ENCODE measurements at regions not wholly inside any gene's neighbourhood (a gene's known extent, or its start where the extent isn't known, plus 50 kb on each side); places are given as distances from the start of the nearest gene placed in this dataset.
A peak's percentile ranks its signal among the peaks of the same experiment; 100 is the strongest.

- Mint-ChIP-seq H3K27me3 (peaks cover 5% of the 10 kb centered on the region), H3K4me3 (no peak overlapping the region), H3K9me3 (peaks cover 0 to 8% (median 0%) of the 10 kb centered on the region in 3 donors), H3K4me1 (no peaks in the 10 kb centered on the region), H3K36me3 (peaks cover 4% of the 10 kb centered on the region), H3K27ac (no peak overlapping the region)
These were observed 190.4 kb downstream of the NUAK1 start for GRCh38 chr12:105948331-105948730.

GRCh38 chr12:105949391-105949790 is 189.4 kb downstream of the NUAK1 start:
- peaks cover 1% of the 10 kb centered on the region for H3K27me3 Mint-ChIP-seq
- peaks cover 0 to 4% (median 0%) of the 10 kb centered on the region in 3 donors for H3K9me3 Mint-ChIP-seq
- H3K4me3 Mint-ChIP-seq = peak overlapping the region in 1 of 4 donors; percentile 82
- H3K4me1 Mint-ChIP-seq = no peaks in the 10 kb centered on the region
- H3K27ac Mint-ChIP-seq = no peak overlapping the region
- H3K36me3 Mint-ChIP-seq = peaks cover 4% of the 10 kb centered on the region

GRCh38 chr12:105951732-105952131 is 187.0 kb downstream of the NUAK1 start:
- Mint-ChIP-seq H3K4me1 (no peaks in the 10 kb centered on the region), H3K27me3 (peaks cover 4% of the 10 kb centered on the region), H3K4me3 (no peak overlapping the region), H3K9me3 (peaks cover 0 to 4% (median 0%) of the 10 kb centered on the region in 3 donors), H3K36me3 (peaks cover 4% of the 10 kb centered on the region), H3K27ac (no peak overlapping the region)

DNA sequence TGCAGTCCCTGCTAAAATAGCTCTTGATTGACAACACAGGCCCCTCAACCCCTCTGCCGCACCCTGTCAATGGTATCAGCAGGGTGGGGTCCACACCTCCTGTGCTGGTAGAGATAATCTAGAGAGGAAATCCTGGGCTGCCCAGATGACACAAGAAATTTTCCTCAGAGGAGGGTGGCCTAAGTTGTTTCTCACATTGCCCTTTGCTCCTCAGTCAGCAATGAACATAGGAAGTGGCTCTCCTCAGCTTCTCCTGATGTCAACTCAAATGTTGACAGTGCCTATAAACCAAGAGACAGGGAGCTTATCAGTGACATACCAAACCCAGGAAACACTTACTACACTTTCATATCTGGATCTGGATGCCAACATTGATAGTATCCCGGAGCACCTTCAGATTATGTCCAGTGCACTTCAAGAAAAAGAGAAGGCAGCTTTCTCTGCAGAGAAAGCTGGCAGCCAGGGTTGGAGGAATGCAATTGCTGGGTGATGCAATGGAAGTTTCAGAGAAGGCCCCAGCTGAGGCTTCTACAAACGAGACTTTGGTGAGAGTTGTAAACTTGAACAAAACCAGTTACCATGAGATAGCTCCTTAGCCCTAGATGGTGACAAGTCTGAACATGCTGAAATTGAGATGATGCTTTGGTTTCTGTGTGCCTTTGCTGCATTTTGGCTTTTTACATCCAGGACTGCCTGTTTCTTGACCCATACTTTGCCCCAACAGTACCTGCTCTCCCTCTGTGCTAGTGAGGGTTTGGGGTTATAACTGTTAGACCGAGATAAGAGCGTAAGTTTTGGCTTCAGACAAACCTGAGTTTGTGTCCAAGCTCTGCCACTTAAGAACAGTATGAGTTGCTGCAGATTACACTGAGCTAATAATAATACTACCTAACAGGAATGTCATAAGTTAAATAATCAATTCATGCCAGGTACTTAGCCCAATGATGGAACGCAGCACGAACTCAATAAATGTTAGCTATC is 183.5 kb downstream of the NUAK1 start:
- Mint-ChIP-seq H3K36me3 (no peaks in the 10 kb centered on the region), H3K27ac (no peak overlapping the region), H3K9me3 (no peaks in the 10 kb centered on the region), H3K4me3 (no peak overlapping the region), H3K4me1 (no peaks in the 10 kb centered on the region), H3K27me3 (peaks cover 6% of the 10 kb centered on the region)

DNA sequence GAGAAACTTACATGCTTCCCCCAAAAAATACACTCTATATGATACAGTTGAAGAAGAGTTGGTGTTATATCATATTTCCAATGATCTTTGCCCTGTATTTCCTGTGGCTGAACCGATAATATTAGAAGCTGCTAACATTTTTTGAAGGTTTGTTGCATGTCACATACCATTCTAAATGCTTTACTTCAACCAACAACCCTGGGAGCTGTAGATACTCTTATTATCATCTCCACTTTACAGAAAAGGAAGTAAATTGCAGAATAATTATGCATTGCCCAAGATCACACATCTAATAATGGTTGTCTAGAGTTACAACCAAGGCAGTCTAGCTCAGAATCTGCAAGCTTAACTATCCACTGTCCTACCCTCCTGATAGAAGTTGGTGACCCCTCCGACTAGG is 182.8 kb downstream of the NUAK1 start:
- no peak overlapping the region for H3K4me3 Mint-ChIP-seq
- H3K27me3 Mint-ChIP-seq = peaks cover 6% of the 10 kb centered on the region
- H3K4me1 Mint-ChIP-seq = no peaks in the 10 kb centered on the region
- no peak overlapping the region for H3K27ac Mint-ChIP-seq
- H3K36me3 Mint-ChIP-seq = no peaks in the 10 kb centered on the region
- no peaks in the 10 kb centered on the region for H3K9me3 Mint-ChIP-seq

DNA sequence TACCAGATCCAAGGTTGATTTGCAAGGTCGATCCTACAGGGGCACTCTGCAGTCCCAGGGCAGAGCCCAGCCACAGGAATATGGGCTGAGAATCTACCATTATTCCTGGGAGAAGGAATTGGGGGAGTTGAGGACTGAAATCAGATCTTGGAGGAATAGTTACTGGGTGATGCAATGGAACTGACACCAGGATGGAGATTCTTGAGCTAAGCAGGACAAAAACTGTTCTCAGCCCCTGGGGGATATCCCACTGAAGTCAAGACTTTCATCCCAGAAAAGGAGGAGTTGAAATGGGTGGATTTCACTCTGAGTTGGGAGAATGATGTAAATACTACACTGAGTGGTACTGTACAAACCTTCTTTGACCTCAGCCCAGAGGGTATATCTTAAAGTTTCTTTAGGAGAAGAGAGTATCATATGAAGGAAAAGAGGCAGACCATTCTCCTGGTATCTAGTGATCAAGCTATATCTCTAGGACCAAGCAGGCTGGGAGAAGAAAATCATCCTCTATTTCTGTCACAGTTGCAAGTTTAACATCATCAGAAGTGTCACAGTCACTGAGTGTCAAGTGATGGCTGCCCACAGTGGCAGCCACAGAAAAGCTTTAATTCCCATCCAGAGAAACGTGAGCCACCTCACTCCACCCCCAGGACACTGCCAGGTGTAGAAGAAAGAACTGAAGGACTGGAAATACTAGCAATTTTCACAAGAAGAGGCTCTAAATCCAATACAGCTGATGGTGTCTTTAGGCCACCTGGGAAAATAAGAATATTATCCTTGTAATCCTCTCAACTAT is 181.9 kb downstream of the NUAK1 start:
- H3K27ac Mint-ChIP-seq = no peak overlapping the region
- H3K27me3 Mint-ChIP-seq = peaks cover 5% of the 10 kb centered on the region
- no peaks in the 10 kb centered on the region for H3K36me3 Mint-ChIP-seq
- H3K4me1 Mint-ChIP-seq = no peaks in the 10 kb centered on the region
- H3K4me3 Mint-ChIP-seq = no peak overlapping the region
- H3K9me3 Mint-ChIP-seq = no peaks in the 10 kb centered on the region

DNA sequence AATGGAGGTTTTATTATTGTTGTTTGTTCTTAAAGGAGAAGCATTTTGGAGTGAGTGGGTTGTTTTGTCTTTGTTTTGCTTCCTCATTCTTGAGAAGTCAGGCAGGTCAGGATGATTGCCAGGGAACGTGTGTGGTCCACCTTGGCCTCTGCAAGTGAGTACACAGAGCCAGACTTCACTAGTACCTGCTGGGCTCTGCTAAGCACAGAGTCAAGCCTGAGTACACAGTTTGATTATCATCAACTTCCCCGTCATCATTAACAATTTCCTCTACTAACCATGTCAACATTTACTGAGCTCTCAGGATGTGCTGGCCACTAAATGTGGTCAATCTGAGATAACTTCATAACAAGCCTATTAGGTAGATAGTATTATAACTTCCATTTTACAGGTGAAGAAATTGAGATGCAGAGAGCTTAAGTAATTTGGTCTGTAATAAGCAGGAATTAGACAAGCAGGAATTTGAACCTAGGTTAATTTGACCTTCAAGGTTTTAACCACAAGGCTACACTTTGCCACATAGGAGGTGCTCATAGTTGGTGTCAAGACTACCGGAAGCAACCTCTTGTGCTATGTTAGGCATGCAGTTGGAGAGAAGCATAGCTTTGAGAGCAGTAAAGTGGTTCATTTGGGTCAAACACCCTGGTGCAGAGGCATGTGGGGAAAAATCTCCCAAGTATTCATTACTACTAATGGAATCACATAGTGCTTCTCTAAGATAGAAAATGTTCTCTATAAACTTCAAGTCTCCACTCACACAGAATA is 178.3 kb downstream of the NUAK1 start:
- Mint-ChIP-seq H3K9me3 (no peaks in the 10 kb centered on the region), H3K4me1 (no peaks in the 10 kb centered on the region), H3K36me3 (no peaks in the 10 kb centered on the region)

GRCh38 chr12:105961821-105962671 is 176.7 kb downstream of the NUAK1 start:
- H3K4me3 Mint-ChIP-seq = no peak overlapping the region
- H3K27me3 Mint-ChIP-seq = peaks cover 7% of the 10 kb centered on the region
- no peaks in the 10 kb centered on the region for H3K9me3 Mint-ChIP-seq
- no peaks in the 10 kb centered on the region for H3K4me1 Mint-ChIP-seq
- H3K27ac Mint-ChIP-seq = peak overlapping the region in 1 of 3 donors; percentile 9
- H3K36me3 Mint-ChIP-seq = no peaks in the 10 kb centered on the region

More for the DNA sequence above, 178.3 kb downstream of the NUAK1 start:
- Mint-ChIP-seq H3K4me3 (no peak overlapping the region), H3K27ac (no peak overlapping the region), H3K27me3 (peaks cover 6% of the 10 kb centered on the region)

GRCh38 chr12:105967038-105967776 is 171.5 kb downstream of the NUAK1 start:
- no peak overlapping the region for H3K4me3 Mint-ChIP-seq
- H3K9me3 Mint-ChIP-seq = peaks cover 0 to 1% (median 0%) of the 10 kb centered on the region in 3 donors
- peaks cover 7% of the 10 kb centered on the region for H3K27me3 Mint-ChIP-seq
- no peaks in the 10 kb centered on the region for H3K4me1 Mint-ChIP-seq
- no peaks in the 10 kb centered on the region for H3K36me3 Mint-ChIP-seq
- no peak overlapping the region for H3K27ac Mint-ChIP-seq

DNA sequence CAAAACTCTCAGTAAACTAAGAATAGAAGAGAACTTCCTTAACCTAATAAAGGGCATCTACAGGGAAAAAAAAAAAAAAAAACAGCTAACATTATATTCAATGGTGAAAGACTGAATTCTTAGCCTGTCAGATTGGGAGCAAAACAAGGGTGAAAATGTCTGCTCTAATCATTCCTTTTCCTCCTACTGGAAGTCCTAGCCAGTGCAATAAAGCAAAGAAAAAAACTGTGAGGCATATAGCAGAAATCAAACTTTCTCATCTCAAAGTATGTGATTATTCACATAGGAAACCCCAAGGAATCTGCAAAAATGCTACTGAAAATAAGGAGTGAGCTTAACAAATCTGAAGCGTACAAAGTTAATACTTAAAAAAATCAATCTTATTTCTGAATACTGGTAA is 170.7 kb downstream of the NUAK1 start:
- Mint-ChIP-seq H3K9me3 (peaks cover 0 to 1% (median 0%) of the 10 kb centered on the region in 3 donors), H3K4me3 (no peak overlapping the region), H3K36me3 (no peaks in the 10 kb centered on the region), H3K4me1 (no peaks in the 10 kb centered on the region), H3K27ac (no peak overlapping the region), H3K27me3 (peaks cover 7% of the 10 kb centered on the region)

GRCh38 chr12:105970885-105971284 is 167.9 kb downstream of the NUAK1 start:
- no peaks in the 10 kb centered on the region for H3K36me3 Mint-ChIP-seq
- no peak overlapping the region for H3K4me3 Mint-ChIP-seq
- peaks cover 0 to 3% (median 0%) of the 10 kb centered on the region in 3 donors for H3K4me1 Mint-ChIP-seq
- peaks cover 0 to 4% (median 0%) of the 10 kb centered on the region in 3 donors for H3K9me3 Mint-ChIP-seq
- no peak overlapping the region for H3K27ac Mint-ChIP-seq
- H3K27me3 Mint-ChIP-seq = peaks cover 7% of the 10 kb centered on the region

DNA sequence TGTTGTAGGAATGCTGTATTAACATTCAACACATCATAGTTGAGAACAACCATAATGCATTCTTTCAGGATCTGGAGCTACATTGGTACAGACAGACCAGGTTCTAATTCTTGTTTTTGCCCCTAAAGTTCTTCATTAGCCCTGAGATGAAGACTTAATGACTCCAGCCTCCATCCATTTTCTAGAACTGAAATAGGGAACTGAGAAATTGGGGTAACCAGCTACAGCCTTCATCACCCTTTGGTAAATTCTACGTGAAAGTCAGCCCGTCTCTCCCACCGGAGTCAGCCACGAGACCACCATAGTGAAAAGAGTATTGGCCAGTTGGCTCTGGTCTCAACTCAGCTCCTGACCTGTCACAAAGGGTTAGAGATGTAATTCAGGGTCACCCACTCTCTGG is 164.0 kb downstream of the NUAK1 start:
- peaks cover 3 to 4% (median 3%) of the 10 kb centered on the region in 3 donors for H3K9me3 Mint-ChIP-seq
- H3K36me3 Mint-ChIP-seq = peaks cover 1% of the 10 kb centered on the region
- no peak overlapping the region for H3K27ac Mint-ChIP-seq
- H3K4me3 Mint-ChIP-seq = no peak overlapping the region
- peaks cover 0 to 3% (median 0%) of the 10 kb centered on the region in 3 donors for H3K4me1 Mint-ChIP-seq
- peaks cover 4% of the 10 kb centered on the region for H3K27me3 Mint-ChIP-seq

- H3K27me3 Mint-ChIP-seq = peaks cover 5% of the 10 kb centered on the region
- H3K36me3 Mint-ChIP-seq = peaks cover 1% of the 10 kb centered on the region
- H3K4me1 Mint-ChIP-seq = peaks cover 0 to 3% (median 0%) of the 10 kb centered on the region in 3 donors
- no peak overlapping the region for H3K27ac Mint-ChIP-seq
- H3K9me3 Mint-ChIP-seq = peaks cover 3 to 4% (median 3%) of the 10 kb centered on the region in 3 donors
- no peak overlapping the region for H3K4me3 Mint-ChIP-seq
These were observed 163.4 kb downstream of the NUAK1 start for GRCh38 chr12:105975351-105975750.

All from IgD-negative memory B cell (primary cell).